Left ventricle myocardium superior (tissue), 1 donor: ENCODE measurements at regions not wholly inside any gene's neighbourhood (a gene's known extent, or its start where the extent isn't known, plus 50 kb on each side); places are given as distances from the start of the nearest gene placed in this dataset.

Experiments used
- ATAC-seq: fragments of 200-7000 bp; cut with Tn5 transposase; one replicate; pipeline ENCODE4 v1.9.1; 2020; ENCODE audit warnings: mild to moderate bottlenecking, moderate library complexity
- DNase-seq: peaks from one replicate; pipeline ENCODE4 v3.0.0-alpha.2; 2020
- intact Hi-C: fragments of 100-400 bp; cut with micrococcal nuclease; formaldehyde crosslinking; loops from one replicate; pipeline ENCODE4 v1.11.0; 2022
- donor health status: DM: no; HTN: yes; CAD: no; lungs with severe emphysema.

DNA sequence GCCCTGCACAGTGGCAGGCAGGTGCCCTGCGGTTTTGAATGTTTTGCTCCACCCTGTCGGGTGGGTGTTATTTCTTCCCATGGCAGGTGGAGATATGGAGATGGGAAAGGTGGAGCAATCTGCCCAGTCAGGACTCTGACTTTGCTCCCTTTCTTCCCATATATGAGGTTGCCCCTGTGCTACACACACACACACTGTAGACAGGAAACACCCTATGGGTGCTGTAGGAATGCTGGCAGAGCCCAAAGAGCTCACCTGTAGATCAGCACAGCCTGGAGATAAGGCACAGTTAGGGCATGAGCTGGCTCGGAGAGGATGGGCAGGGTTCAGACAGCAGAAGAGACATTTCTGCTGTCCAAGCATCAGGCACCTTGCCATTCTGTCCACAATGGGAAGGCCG lies 246.0 kb upstream of the AJAP1 start:
- no peak for ATAC-seq
- DNase-seq, result no peak
- intact Hi-C loops, result no loop called here

DNA sequence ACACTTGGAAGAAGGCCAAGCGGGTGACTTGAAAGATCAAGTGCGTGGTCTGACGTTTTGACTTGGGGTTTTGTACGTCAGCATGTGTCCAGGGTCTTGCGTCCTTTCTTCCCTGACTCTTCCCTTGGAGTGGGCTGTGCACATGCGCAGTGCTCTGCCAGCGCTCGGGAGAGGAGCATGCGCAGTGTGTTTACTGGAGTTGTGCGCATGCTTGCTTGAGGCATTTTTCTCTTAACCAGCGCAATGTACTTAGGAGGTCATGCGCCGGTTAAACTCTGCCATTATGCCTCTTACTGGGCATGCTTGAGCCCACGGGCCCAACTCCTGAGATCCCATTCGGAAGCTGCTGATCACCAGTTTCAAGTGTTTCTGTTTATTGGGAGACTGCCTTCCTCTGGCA lies 242.5 kb upstream of the AJAP1 start:
- no peak for DNase-seq
- intact Hi-C loops, result no loop called here
- no peak for ATAC-seq

DNA sequence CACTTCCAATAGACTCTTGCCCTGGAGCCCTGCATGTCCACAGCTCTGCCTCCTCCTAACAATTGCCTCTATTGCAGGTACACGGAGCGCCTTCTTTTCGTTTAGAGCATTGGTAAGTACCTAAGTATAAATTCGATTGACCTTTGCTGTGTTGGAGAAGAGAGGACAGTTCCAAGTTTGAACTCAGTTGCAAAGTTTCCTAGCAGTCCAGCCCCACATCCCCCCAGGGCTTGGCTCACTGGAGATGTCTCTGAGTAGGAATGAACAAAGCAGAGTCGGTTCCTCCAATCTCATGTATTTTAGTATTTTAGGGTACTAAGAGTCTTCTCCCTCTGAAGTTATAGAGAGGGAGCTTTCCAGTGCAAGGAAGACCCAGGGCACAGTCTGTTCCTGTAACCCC lies 238.9 kb upstream of the AJAP1 start:
- DNase-seq (no peak), ATAC-seq (peak; percentile 32)
- intact Hi-C loops, result no loop called here

DNA sequence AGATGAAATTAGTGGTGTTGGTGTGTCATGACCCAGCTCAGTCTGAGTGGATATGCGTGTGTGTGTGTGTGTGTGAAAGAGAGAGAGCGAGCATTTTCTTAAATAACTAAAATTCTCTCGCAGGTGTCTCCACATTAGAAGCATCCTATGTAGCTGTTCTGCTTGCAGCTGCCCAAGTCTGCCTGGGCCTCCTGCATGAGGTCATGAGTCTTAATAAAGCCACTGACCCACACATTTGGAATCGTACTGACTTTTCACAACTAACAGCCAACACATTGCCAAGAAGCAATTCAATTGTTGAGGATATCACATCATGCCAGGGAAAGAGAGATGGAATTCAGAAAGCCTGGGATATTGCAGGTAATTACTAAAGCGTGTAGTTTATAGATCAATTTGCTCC lies 238.2 kb upstream of the AJAP1 start:
- no peak for DNase-seq
- intact Hi-C loops, result no loop called here
- peak; percentile 99 for ATAC-seq

DNA sequence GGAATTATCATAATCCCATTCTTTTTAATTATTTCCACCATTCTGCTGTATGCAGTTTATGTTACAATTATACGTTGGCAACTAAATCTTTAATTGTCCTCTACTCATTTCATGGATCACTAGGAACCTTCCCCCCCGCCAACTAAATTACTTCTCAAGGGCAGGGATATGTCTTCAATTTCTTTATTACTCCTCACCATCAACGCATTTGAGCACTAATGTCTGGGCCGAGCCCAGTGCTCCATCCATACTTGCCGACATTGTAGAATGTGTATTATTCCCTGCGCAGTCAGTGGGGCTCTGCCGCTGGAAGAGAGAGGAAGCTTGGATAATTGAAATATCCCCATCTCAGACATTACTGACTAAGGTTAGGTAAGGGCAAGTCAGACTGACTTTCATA lies 236.4 kb upstream of the AJAP1 start:
- intact Hi-C loops, result no loop called here
- ATAC-seq (no peak), DNase-seq (no peak)

DNA sequence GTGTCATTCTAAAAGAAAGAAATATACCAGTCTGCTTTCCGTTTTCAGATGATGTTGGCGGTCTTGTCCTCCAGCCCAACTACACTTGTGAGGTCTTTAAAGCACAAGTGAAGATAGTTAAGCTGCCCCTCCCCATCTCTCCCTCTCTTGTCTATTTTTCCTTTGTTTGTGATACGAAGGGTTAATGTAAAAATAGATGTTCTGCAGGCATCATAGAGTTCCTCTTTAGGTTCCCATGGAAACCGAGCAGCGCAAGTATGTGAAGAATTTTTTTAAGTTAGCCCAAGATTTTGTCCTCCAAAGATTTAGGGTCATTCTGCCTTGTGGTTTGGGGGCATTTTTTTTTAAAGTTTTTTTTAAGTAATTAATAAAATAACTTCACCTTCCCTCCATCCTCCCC lies 232.4 kb upstream of the AJAP1 start:
- ATAC-seq, result no peak
- intact Hi-C loops, result loop anchor here (10.0 kb wide), 1 partner anchor 173 kb away; no protein-coding TSS in a partner anchor
- no peak for DNase-seq

DNA sequence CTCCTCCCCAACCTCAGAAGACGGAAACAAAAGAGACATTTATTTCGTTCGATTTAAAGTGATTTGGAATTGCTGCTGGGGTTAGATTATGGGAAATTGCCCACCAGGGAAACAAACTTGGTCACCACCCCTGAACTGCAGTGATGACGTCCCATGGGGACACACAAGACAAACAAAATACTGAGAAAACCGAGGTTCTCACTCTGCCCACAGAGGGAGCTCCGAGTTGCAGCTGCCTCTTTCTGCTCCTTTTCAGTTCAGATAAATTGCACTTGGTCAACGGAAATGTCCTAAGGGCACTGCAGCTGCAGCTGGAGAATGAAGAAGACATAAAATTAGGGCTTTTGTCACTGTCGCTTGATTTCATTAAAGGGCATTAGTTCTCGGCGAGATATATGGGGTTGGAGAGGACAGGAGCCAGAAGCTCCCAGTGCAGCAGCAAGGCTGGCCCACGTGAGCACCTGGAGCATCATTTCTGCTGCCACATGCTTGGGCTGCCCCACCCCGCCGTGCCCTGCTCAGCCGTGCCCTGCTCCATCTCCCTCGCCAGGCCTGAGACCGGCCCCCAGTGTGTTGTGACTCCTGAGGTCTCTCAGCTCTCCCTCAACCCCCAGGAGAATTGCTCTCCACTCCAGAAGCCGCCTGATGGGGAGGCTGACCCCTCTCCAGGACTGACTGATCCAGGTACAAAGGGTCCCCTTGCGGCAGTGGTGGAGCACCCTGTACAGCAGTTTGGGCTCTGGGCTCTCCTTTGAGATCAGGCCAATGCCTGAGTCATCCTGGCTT lies 231.7 kb upstream of the AJAP1 start:
- ATAC-seq, result no peak
- no peak for DNase-seq
- intact Hi-C loops, result loop anchor here (10.0 kb wide), 1 partner anchor 172 kb away; no protein-coding TSS in a partner anchor

DNA sequence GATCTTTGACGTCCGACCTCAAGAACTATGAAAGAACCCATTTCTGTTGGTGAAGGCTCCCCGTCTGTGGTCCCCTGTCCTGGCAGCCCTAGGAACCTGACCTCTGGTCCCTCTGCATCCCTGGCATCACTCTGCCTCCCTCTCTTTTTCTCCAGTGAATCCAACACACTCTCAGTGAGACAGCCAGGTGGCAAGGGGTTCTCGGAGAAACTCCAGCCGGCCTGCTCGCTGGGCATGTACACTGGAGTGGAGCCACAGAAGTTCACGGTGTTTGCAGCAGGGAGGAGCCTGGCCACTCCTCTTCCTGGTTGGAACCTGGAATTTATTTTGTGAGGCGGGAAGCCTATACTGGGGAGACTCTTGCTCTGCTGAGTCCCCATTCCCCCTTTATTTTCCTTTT lies 230.2 kb upstream of the AJAP1 start:
- ATAC-seq (no peak), DNase-seq (no peak)
- intact Hi-C loops, result loop anchor here (10.0 kb wide), 1 partner anchor 171 kb away; no protein-coding TSS in a partner anchor

DNA sequence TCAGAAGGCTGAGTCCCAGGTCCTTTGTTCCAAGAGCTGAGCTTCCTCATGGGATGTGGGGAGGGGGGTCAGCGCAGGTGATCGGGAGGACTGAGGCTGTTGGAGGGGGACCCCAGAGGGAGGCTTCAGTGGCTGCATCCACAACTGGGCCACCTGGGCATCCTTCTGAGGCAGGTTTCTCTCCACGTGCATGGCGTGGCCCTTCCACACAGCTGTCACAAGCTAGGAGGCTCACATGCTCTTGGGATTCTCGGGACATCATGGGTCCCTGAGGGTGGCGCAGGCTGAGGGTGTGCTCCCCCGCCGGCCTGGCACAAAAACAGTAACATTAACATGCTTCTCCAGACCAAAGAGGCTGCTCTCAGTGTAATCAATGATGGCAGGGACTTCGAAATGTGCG lies 229.6 kb upstream of the AJAP1 start:
- DNase-seq, result no peak
- intact Hi-C loops, result loop anchor here (10.0 kb wide), 1 partner anchor 170 kb away; no protein-coding TSS in a partner anchor
- ATAC-seq, result no peak

DNA sequence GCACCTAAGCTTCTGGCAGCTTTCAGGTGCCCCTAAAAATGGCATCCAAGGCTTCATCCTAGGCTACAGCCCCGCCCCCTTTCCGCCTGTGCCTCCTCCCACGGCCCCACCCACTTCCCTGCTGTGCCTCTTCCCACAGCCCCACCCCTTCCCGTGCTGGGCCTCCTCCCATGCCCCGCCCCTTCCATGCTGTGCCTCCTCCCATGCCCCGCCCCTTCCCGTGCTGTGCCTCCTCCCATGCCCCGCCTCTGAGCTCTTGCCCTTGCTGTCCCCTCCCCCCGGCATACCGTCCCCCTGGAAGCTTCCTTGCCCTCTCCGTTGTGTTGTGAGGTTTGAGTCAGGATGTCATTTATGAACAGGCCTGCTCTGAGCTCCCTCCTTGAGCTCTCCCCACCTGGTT lies 228.5 kb upstream of the AJAP1 start:
- intact Hi-C loops, result loop anchor here (10.0 kb wide), 1 partner anchor 169 kb away; no protein-coding TSS in a partner anchor
- DNase-seq (no peak), ATAC-seq (no peak)

DNA sequence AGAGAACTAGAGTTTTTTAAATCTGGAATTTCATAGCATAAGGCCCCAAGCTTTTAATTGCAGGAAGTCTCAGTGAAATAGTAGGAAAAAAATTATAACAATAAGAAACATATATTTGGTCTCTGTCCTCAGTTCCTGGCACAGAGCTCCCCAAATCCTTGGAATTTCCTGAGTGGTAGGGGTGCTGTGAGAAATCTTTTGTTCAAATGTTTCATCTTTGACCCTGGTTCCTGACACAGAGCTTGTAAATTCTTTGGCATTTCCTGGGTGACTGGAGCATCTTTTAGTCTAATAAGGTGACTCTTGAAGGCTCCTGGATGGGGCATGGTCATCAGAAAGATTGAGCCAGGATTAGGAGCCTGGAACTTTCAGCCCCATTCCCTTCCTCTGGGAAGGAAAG lies 225.7 kb upstream of the AJAP1 start:
- intact Hi-C loops, result loop anchor here (10.0 kb wide), 1 partner anchor 166 kb away; no protein-coding TSS in a partner anchor
- DNase-seq (no peak), ATAC-seq (no peak)

DNA sequence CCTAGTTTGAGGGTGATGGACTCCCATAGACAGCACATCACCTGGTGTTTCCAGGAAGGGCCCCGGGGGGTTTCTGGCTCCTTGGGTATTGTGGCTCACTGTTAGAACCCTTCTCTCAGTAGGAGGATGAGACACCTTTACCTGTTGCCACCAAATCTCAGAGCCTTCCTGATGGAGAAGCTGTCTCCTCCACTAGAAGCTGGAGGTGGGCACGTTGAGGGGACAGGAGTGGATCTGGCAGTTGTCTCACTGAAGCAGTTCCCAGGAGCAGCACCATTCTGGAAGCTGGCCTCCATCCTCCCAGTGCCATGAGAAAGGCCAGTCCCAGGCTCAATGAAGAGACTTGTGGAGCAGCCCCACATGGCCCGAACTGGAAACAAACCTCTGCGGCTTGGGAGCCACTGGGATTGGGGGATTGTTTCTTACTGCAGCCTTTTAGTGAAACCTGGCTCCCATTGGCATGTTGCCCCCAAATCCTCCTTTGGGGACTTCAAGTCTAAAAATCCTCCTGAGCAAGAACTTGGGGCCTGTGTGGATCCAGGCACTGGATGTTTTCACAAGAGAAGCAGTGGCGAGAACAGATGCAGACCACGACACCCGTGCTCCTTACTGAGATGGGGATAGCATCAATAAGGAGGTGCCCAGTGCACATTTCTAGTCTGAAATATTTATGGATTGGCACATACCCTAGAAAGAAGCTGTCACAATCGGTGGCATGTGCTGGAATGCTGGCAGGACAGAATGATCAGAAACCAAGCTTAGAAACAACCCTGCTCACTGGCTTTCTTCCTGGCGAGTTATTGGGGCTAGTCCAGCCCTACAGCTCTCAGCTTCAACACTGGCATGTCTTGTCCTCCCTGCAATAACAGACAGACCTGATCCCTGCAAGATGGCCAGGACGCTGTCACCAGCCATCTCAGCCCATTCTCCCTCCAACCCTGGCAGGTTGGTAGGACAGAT lies 223.7 kb upstream of the AJAP1 start:
- ATAC-seq (peak; percentile 93), DNase-seq (no peak)
- intact Hi-C loops, result no loop called here

DNA sequence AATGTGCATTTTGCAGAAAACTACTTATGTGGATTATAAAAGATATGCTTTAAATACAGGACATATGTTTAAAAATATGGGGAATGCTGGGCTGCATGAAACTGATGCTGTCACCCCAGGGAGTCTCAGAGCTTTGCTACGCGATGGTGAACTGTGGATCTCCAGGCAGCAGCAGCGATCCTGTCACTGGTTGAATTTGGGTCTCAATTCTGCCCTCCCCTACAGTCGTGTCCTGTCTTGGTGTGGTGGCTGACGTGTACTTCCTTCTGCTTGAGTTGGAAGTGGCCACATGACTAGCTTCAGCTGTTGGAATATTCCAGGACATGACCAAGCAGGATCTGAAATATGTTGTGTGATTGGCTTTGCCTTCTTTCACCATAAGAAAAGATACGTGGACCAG lies 222.9 kb upstream of the AJAP1 start:
- DNase-seq, result no peak
- peak; percentile 23 for ATAC-seq
- intact Hi-C loops, result no loop called here

DNA sequence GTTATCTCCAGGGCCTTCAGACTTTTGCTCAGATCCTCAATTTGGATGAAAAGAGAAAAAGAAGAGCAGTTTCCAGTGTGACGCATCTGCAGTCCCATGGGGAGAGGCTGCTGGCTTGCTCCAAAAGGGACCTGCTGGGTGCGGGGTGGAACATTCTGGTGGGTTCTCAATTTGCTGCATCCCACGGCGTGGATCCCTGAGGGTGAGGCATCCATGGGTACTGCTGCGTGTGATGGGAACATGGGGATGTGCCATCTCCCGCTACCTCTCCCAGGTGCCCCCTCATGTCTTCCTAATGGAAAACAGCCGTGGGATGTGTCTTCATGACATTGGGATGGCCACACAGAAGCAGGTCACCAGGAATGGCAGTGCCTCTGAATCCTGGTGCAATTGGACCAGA lies 221.3 kb upstream of the AJAP1 start:
- ATAC-seq, result no peak
- no peak for DNase-seq
- intact Hi-C loops, result no loop called here

DNA sequence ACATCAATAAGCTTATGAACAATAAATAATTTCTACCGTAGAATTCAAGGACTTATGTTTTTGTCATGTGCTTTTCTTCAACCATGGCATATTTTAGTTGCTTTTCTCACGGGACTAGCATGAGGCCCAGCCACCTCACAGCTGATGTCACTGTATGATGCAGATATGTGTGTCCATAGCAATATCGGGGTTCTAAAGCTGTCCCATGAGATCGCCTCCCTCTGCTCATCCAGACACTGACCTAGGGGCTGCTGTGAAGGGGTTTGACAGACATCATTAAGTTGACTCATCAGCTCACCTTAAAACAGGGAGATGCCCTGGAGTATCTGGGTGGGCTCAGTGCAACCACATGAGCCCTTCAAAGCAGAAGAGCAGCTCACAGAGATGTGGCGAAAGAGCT lies 210.3 kb upstream of the AJAP1 start:
- ATAC-seq (no peak), DNase-seq (no peak)
- intact Hi-C loops, result no loop called here

DNA sequence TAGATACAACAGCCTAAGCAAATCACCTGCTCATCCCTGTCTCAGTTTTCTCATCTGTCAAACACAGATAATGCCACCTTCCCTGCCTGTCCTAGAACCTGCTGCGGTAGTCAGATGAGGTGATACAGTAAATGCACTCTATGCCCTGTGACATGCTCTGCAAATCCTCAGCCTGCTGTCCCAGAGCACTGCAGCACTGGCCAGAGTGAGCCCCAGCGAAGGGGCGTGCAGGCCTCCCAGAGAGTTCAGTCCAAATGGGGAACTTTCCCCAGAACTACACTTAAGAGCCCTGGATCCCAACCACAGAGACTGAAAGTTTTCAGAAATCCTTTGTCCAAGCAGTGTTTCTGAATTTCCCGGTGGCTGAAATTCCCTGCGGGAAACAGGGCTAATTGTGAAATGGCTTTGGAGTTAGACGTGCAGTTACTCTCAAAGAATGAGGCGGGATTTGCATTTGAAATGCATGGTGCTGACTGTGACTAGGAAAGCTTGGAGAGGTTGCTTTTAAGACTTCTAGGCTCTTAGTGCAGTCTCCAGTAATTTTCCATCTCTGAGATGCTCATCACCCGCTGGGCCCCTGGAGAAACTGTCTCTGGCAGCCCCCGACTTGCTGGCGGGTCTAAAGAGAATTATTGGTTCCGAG lies 206.5 kb upstream of the AJAP1 start:
- ATAC-seq (no peak), DNase-seq (no peak)
- intact Hi-C loops, result no loop called here

DNA sequence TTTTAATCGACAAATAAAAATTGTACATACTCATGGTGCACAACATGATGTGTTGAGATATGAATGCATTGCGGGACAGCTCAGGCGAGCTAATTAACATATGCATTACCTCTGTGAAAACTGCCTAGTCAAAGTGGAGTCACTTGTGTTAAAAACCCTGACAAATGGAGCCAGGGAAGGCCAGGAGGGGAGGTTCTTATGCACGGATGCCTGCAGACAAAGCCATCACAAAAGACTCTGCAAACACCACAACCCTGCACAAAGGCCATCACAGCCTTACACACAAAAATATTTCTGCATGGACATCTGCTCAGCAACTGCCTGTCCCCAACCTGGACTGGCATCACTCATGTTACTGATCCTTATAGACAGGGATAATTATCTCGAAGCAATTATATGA lies 204.4 kb upstream of the AJAP1 start:
- ATAC-seq (no peak), DNase-seq (no peak)
- intact Hi-C loops, result no loop called here

DNA sequence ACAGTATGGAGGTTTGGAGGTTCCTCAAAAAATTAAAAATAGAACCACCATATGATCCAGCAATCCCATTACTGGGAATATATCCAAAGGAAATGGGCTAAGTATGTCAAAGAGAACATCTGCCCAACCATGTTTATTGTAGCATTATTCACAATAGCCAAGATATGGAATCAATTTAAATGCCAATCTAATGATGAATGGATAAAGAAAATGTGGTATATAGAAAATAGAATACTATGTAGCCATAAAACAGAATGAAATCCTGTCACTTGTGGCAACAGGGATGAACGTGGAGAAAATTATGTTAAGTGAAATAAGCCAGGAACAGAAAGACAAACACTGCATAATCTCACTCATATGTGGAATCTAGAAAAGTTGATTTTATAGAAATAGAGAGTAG lies 201.7 kb upstream of the AJAP1 start:
- intact Hi-C loops, result no loop called here
- no peak for ATAC-seq
- no peak for DNase-seq

DNA sequence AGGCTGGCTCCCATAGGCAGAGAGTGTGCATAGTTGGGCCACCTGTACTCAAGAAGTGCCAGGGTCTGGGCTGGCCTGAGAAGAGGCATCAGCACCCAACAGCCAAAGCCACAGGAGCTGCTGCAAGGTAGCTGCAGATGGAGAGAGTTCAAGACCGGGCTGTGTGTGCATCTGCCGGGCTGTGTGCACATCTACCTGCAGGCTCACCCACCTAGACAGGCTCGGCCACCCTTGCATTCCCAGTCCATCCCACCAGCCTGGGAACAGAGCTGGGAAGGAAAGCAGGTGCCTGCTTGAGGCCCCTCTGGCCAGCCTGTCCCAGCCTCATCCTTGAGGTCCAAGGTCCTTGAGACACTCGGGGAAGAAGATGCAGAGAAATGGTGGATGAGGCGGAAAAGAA lies 194.4 kb upstream of the AJAP1 start:
- no peak for DNase-seq
- intact Hi-C loops, result no loop called here
- ATAC-seq, result no peak

DNA sequence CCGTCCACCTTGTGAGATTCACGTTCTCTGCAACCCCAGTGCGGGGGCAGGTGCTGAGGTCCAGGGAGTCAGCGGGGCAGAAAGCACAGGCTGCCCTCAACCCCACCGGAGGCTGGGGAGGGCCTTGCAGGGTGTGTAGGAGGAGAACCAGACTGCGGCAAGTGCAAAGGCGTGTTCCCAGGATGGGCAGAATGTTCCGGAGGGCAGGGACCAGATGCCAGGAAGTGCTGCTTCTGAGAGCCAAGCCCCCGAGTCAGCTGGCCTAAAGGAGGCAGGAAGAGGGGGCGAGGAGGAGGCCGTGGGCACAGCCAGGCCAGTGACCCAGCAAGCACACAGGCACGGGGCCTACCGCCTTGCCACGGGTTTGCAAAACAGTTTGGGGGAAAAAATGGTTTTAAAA lies 193.8 kb upstream of the AJAP1 start:
- intact Hi-C loops, result no loop called here
- DNase-seq (no peak), ATAC-seq (no peak)
